GM15510 (cell line): ENCODE measurements at regions not wholly inside any gene's neighbourhood (a gene's known extent, or its start where the extent isn't known, plus 50 kb on each side); places are given as distances from the start of the nearest gene placed in this dataset.

Source experiments
- POLR2A ChIP-seq: IDR thresholded peaks from 3 replicates; pipeline ENCODE4 v1.6.1; 2011; ENCODE audit warnings: borderline replicate concordance; ENCODE audit not compliant: insufficient read length; ENCODE audit errors: extremely low read depth

DNA sequence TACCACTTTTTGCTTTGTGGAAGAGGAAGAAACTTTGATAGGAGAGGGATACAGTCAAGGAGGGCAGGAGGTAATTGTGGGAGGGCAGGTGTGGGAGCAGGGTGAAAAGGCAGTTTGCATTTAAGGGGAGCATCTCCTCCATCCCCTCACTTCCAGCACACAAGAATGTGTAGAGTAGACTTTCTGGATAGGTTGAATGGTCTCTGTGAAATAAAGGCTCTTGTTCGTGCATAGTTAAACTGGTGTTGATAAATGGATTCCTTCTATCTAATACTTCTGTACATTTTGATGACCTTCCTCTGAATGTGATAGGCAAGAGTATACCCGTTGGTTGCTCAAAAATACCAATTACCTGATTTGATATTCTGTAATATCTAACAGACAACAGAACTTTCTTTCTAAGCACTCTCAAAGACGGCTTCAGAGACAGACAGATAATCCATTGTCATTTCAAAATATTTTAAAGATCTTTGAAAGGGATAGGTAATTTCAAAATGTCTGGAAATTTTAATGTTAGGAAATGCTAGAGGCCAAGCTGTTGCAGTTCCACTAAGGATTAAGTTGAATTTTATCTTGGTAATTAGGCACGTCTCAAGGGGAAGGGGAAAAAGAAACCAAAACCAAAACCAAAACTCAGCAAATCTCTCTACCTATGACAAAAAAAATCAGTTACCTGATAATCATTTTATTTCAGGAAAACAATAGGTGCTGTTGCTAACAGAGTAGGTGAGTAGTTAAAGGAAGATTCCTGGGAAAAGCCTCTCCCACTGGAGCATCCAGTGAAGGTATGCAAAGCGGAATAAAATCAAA lies 302.6 kb downstream of the COG6 start:
- no peak for TF ChIP-seq POLR2A

- no peak for TF ChIP-seq POLR2A
These were observed 304.2 kb downstream of the COG6 start for GRCh38 chr13:39959497-39960144.

GRCh38 chr13:39960191-39960590 lies 304.7 kb downstream of the COG6 start:
- no peak for TF ChIP-seq POLR2A

GRCh38 chr13:39961036-39961435 lies 305.6 kb downstream of the COG6 start:
- no peak for TF ChIP-seq POLR2A

DNA sequence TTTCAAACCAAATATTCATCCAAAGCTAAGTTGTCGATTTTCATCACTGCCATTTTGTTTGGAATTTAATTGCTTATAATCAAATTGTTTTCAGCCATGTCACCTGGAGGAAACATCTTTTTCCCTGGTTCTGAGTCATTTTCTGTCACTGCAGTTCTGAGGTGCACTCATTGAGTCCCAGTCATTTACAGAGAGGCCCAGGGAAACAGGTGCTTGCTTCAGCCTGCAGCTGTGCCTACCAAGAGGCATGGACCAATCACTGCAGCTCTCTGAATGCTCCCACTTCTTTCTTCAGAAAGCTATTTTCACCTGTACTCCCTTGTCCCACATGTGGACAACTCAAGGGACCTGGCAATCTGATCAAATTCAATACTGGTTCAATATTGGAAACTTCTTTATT lies 308.1 kb downstream of the COG6 start:
- no peak for TF ChIP-seq POLR2A

DNA sequence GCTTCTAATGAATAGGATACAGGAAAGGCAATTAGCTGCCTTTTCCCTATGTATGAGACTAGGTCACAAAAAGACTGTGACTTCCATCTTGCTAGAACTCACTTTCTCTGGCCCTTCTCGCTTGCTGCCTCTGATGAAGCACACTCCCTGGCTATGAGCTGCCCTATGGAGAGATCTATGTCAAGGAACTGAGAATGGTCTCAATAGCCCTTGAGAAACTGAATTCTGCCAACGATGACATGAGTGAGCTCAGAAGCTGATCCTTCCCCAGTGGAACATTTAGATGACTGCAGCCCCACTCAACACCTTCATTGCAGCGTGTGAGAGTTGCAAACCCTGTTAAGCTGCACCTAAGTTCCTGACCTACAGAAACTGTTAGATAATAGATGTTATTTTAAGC lies 309.8 kb downstream of the COG6 start:
- TF ChIP-seq POLR2A: no peak

DNA sequence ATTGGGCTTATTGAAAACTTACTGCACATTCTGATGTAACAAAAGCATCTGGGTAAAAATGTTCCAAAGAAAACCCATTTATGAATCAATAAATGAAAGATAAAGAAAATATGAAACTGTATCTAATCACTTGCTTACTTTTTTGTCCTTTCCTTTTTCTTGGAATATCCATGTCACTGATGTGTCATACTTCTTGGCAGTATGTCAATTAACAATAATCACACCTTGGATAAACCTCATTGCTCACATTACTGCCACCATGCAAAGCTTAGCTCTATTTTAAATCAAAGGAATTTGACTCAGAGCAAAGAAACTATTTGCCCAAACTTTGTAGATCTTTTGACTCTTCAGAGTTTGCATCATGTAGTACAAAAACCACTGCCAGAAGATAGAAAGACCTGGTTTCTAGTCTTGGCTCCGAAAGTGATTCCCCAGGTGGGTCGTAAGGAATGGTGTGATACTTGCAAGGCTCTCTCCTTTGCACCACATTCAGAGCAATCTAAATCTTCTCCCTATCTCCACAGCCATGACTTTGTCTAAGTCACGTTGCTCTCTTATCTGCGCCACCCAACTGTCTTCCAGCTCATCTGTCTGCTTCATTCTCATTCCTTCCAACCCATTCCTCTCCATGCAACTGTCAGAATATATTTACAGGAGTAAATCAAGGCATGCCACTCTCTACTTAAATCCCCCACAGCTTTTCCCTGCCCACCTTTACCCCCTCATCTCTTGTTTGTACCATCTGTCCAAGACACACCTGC lies 311.9 kb downstream of the COG6 start:
- TF ChIP-seq POLR2A: no peak

DNA sequence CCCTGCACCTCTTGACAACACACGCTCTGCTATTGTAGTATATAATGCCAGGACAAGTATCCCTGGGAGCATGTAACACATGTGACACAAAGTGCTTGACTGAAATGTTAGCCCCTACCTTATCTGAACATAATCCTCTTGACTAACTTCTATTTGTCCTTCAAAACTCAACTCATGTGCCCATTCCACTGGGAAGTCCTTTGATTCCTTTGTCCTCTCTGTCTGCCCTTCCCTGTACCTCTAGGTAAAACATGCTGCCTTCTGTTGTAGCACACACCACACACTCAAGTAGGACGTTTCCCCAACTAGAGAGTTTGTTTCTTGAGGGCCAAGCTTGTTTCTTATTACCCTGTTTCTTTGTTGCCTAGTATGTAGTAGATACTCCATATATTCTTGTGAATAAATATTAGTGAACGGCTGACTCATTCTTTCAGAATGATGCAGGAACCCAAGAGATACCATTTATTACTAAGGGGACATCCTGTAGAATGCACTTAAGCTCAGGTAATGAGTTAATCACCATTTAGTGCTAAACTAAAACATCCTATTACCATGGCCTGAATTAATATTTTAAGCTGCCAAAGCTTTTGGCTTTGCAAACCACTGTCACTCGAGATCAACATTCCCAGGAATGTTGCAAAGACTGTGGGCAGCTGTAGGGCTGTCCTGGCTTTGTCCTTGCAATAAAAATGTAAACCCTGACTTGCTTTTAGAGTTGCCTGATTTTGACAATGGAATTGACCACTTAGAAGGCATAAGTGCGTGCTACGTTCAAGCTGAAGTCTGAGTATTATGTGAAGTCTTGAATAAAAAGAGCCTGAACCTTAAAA lies 313.4 kb downstream of the COG6 start:
- TF ChIP-seq POLR2A: no peak

DNA sequence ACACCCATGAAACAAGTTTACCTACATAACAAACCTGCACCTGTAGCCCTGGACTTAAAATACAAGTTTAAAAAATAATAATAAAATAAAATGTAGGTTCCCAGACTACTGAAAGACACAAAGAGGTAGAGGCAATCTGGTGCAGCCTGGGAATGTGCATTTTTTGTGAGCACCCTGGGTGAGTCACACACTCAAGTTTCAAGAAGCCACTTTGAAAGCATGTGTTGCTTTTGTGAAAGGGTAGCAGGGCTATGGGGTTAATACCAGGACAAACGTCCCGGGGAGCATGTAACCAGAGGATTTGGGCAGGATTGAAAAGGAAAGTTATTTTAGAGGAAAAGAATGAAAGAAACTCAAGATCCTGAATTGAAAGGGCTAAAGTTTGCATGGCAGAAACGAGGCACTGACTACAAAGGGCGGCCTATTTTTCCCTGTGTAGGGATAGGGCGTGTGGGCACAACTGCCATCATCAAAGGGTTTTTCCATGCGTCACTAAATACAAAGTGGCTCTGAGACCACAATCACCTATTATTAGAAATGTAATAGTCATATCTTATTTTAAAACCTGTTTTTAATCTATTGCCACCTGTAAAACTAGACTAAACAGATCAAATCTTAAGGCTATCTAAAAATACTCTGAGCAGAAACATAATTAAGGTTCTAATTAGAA lies 314.9 kb downstream of the COG6 start:
- TF ChIP-seq POLR2A: no peak

DNA sequence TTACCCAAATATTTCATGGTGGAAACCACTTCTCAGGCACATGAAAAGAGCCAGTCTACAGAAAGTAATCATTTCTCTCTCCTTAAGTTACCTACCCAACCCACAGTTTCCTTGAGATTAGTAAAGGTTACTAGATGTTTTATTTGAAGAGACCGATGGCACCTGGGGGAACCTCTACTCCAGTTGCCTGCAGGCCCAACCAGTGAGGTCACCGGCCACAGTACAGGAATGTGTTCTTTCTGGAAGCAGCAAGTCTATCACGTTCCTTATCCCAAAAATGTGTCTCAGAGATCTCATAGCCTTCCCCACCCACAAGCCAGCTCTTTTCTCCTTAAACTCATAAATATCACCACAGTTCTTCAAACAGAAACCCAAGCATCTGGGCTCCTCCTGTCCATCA lies 316.1 kb downstream of the COG6 start:
- no peak for TF ChIP-seq POLR2A

- TF ChIP-seq POLR2A: no peak
These were observed 321.0 kb downstream of the COG6 start for GRCh38 chr13:39976481-39976880.

DNA sequence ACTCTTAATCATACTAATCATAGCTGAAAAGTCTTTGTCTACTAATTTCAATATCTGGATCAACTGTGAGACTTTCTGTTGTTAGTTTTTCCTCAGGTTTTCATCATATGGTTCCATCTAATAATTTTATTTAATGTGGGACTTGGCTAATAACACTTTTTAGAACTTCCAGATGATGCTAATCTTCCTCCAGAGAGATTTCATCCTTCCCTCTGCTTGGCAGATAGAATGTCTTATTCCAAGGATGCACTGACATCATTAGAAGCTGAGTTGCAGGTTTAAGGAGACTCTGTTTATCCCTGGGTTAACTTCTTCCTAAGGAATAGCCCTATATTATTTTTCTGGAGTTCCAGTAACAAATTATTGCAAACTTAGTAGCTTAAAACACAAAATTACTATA lies 325.6 kb downstream of the COG6 start:
- TF ChIP-seq POLR2A: no peak

DNA sequence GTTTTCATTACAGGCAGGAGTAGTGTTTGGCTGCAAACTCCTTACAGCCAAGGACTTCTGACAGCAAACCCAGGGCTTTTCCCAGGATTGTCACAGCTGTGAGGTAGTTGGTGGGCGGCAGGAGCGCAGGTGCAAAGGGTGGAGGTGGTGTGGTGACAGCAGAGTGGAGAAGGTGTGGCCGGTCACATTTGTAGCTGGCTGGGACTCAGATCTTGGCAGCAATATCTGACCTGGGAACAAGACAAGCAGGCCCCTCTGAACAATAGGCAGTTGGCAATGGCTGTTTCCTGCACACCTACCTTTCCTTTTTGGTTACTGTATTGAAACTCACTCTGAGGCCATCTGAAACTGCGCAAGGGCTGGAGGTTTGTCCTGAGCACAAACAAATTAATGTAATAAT lies 327.3 kb downstream of the COG6 start:
- TF ChIP-seq POLR2A: no peak

DNA sequence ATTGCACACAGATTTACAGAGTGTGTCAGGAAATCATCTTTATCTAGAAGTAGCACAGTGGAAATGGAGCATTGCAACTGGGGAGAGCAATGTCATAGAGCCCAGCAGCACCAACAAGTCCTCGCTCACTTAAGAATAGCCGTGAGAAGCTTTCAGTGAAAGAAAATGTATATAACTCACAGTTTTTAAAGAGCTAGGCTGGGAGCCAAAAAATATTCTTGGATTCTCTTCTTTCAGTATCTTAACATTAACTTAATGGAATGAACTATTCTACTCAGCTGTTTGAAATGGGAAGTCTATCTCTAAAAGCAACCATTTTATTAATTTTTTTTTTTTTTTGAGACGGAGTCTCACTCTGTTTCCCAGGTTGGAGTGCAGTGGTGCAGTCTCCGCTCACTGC lies 329.6 kb downstream of the COG6 start:
- no peak for TF ChIP-seq POLR2A
